NT2/D1 (cell line): ENCODE measurements at regions not wholly inside any gene's neighbourhood (a gene's known extent, or its start where the extent isn't known, plus 50 kb on each side); places are given as distances from the start of the nearest gene placed in this dataset.

Source experiments
- DNase-seq: peaks from one replicate; pipeline ENCODE4 v3.0.0-alpha.2; 2011; ENCODE audit warnings: low read depth, low spot score
- H3K27me3 ChIP-seq: 2 replicates; pipeline ENCODE4 v1.6.0; 2011; ENCODE audit warnings: mild to moderate bottlenecking; ENCODE audit not compliant: insufficient read length, insufficient read depth
- H3K36me3 ChIP-seq: 2 replicates; pipeline ENCODE4 v1.6.1; 2011; ENCODE audit warnings: mild to moderate bottlenecking, low read length, mixed read lengths; ENCODE audit not compliant: insufficient read depth, insufficient read length
- H3K4me1 ChIP-seq: 2 replicates; pipeline ENCODE4 v1.5.1; 2011; ENCODE audit not compliant: insufficient read depth, insufficient read length
- H3K4me3 ChIP-seq: 2 replicates; pipeline ENCODE4 v1.5.1; 2011; ENCODE audit warnings: low read depth; ENCODE audit not compliant: insufficient read length
- H3K9ac ChIP-seq: 2 replicates; pipeline ENCODE4 v1.6.0; 2011; ENCODE audit warnings: low read depth; ENCODE audit not compliant: insufficient read length
- H3K9me3 ChIP-seq: 2 replicates; pipeline ENCODE4 v1.5.1; 2011; ENCODE audit warnings: mild to moderate bottlenecking, low read length; ENCODE audit not compliant: insufficient read depth
- SUZ12 ChIP-seq: IDR thresholded peaks from 2 replicates; pipeline ENCODE4 v1.6.1; 2011; ENCODE audit not compliant: insufficient read length, insufficient read depth; ENCODE audit errors: extremely low read depth
- YY1 ChIP-seq: IDR thresholded peaks from 2 replicates; pipeline ENCODE4 v1.6.1; 2011; ENCODE audit not compliant: insufficient read length, insufficient read depth
- ZNF274 ChIP-seq: IDR thresholded peaks from 2 replicates; pipeline ENCODE4 v1.6.1; 2011; ENCODE audit warnings: mild to moderate bottlenecking, low read depth, low read length

DNA sequence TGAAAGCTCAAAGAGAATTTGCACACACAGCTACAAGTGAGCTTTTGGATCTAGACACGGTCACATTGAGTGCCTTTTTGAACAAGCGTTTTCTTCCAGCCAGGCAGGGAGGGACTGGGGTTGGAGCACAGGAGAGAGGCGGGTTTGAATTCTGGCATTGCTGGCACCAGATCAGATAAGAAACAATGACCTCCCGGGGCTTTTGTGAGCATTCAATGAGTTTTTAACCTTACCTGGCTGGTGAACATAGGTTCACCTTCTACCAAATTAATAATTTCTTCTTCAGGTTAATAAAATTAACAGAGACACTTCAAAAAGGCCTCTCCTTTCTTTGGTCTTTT, 312.9 kb upstream of the MSX2 start:
- Histone ChIP-seq H3K36me3 (no peaks in the 10 kb centered on the region), H3K4me1 (peaks cover 2% of the 10 kb centered on the region), H3K9me3 (peaks cover 9% of the 10 kb centered on the region; the same call in 1 of the 2 replicates), H3K4me3 (no peak overlapping the region), H3K9ac (no peak overlapping the region), H3K27me3 (no peaks in the 10 kb centered on the region)
- TF ChIP-seq YY1, result no peak
- TF ChIP-seq SUZ12, result no peak
- no peak for TF ChIP-seq ZNF274
- no peak for DNase-seq

DNA sequence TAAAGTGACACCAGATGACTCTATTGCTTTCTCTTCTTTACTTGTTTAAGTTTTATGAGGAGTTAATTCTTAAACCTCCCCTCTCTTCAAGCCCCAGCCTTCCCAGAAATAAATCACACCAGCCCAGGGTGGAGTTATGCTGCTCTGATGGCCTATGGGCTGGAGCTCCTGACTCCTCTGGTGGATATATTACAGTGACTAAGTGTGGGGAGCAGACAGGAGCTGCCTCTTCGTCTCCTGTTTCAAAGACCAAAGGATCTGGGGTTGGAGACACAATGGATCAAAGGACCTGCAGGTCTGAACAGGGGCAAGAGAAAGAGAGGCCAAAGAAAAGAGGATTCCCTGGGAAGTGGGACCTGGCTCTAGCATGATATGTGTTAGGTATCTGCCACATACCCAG, 312.0 kb upstream of the MSX2 start:
- H3K9ac ChIP-seq, result no peak overlapping the region
- TF ChIP-seq SUZ12, result no peak
- TF ChIP-seq YY1, result no peak
- TF ChIP-seq ZNF274, result no peak
- no peak for DNase-seq
- peaks cover 9% of the 10 kb centered on the region; the same call in 1 of the 2 replicates for H3K9me3 ChIP-seq
- no peaks in the 10 kb centered on the region for H3K36me3 ChIP-seq
- H3K4me3 ChIP-seq, result no peak overlapping the region
- no peaks in the 10 kb centered on the region for H3K27me3 ChIP-seq
- peaks cover 2% of the 10 kb centered on the region for H3K4me1 ChIP-seq

DNA sequence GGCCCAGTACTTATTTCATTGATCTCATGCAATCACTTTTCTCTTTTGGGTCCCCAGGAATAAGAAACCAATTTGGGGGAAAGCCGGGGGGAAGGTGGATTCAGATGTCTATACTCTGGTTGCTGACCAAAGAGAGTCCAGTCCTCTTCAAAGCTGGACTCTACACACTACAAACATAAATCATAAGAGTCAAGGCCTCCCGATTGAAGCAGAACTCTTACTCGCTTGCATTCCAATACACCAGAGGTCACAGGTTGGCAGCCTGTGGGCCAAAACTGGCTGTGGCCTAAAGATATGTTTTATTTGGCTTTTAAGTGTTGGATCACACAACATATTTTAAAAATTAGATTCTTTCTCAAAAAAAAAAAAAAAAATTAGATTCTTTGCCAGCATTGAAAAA, 311.4 kb upstream of the MSX2 start:
- TF ChIP-seq SUZ12 (no peak), YY1 (no peak)
- Histone ChIP-seq H3K9me3 (peaks cover 9% of the 10 kb centered on the region; the same call in 1 of the 2 replicates), H3K9ac (no peak overlapping the region), H3K27me3 (no peaks in the 10 kb centered on the region), H3K36me3 (no peaks in the 10 kb centered on the region), H3K4me3 (no peak overlapping the region), H3K4me1 (peaks cover 2% of the 10 kb centered on the region)
- DNase-seq, result no peak

DNA sequence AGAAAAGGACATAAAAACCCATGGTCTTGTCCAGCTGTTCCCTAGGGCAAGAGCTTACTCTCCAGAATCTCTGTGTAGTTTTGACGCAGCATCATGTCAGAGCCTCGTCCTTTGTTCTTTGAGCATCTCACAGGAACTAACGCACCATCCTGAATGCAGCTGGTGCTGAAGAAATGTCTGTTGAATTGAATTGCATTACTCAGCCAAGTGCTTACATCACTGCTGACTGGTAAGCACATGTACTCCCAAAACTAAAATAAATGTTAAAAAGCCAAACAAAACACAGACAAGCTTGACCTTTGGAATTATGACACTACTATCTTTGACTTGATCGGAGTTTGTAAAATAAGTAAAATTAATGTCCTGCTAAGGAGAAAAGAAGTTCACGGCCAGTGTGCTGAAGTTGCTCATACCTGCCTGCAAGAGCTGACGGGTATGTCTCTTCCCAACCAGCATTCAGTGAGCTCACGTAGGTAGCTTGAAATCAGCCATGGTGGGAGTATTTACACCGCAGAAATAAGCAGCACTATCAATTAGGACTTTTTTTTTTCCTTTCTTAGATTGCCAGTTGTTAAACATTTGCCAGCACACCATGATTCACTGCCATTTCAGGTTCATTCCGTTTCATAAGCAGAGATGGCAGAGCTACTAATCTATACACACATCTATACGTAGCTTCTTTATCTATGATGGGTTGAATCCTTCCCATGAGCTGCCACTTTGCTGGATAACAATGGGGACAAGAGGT, 310.6 kb upstream of the MSX2 start:
- no peak for DNase-seq
- Histone ChIP-seq H3K27me3 (no peaks in the 10 kb centered on the region), H3K9ac (no peak overlapping the region), H3K36me3 (no peaks in the 10 kb centered on the region), H3K4me3 (no peak overlapping the region), H3K9me3 (peaks cover 9% of the 10 kb centered on the region; the same call in 1 of the 2 replicates), H3K4me1 (peaks cover 2% of the 10 kb centered on the region)
- TF ChIP-seq ZNF274, result no peak
- TF ChIP-seq YY1, result no peak
- no peak for TF ChIP-seq SUZ12

DNA sequence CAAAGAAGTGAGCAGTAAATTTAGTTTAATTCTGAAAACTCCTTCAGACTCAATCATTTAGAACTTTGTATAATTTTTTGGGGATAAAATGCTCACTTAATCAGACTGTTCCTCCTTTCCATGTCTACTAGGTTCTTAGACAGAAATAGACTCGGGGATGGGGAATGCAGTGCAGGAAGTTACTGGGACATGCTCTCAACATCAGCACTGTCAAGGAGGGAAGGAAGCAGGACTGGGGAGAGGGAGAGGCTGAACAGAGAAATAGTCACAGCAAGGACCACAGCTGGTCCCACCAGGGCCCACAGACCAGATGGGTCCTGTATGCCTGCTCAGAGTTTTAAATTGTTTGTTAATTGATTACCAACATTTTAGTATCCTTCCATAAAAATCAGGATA, 310.1 kb upstream of the MSX2 start:
- TF ChIP-seq ZNF274 (no peak), YY1 (no peak), SUZ12 (no peak)
- DNase-seq, result no peak
- Histone ChIP-seq H3K9me3 (peaks cover 9% of the 10 kb centered on the region; the same call in 1 of the 2 replicates), H3K27me3 (no peaks in the 10 kb centered on the region), H3K36me3 (no peaks in the 10 kb centered on the region), H3K4me1 (peaks cover 2% of the 10 kb centered on the region), H3K4me3 (no peak overlapping the region), H3K9ac (no peak overlapping the region)

DNA sequence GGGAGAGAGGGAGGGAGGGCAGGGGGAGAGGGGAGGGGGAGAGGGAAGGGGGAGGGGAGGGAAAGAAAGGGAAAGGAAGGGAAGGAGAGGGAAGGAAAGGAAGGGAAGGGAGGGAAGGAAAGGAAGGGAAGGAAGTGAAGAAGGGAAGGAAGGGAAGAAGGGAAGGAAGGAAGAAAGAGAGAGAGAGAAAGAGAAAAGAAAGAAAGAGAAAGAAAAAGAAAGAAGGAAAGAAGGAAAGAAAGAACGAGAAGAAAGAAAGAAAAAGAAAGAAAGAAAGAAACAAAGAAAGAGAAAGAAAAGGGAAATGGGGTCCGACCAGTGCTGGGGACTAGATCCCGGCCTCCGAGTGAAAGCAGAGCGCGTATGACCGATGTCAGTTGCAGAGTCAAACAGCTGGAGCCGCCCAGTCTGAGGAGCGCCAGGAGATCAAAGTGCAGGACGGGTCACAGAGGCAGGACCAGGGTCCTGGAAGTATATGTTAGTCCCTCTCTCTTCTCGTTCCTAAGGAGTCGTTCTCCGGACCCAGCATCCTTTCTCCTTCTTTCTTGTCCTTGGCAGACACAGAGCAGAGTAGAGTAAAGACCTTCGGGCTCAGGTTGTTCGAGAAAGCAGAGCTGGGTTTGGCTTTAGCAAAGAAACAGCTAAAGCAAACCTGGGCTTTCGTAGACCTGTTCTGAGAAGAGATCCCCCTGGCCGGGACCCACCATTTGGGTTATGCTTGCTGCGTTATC, 305.4 kb upstream of the MSX2 start:
- Histone ChIP-seq H3K4me1 (no peaks in the 10 kb centered on the region), H3K27me3 (no peaks in the 10 kb centered on the region), H3K36me3 (no peaks in the 10 kb centered on the region), H3K4me3 (peak overlapping the region; percentile 34), H3K9ac (no peak overlapping the region), H3K9me3 (no peaks in the 10 kb centered on the region)
- TF ChIP-seq YY1 (no peak), SUZ12 (no peak), ZNF274 (no peak)
- DNase-seq, result no peak

DNA sequence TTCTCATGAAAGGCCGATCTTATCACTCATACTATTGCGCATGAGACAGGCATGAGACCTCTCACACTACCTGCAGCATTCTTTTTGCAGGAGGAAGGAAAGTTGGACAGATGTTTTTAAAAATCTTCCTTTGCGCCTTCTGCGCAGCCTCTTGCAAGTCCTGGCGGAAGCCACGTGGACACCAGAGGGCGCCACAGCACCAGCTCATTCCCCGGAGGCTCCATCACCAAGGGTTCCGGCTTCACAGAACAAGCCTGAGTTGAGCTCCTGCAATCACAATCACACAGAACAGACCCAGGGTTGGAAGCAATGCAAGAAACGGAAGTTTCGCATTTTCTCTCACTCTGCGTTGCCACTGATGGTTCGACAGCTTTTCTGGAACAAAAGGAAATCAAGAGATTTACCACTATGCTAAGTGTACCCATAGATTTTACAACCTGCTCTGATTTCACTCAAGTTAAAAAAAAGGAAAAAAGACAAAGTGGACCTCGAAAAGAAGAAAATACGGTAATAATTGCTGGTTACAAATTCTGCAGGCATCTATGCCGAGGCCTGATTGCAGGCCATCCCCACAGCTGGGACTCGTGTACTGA, 304.7 kb upstream of the MSX2 start:
- no peak for TF ChIP-seq SUZ12
- TF ChIP-seq YY1, result no peak
- no peak for TF ChIP-seq ZNF274
- Histone ChIP-seq H3K4me3 (peak overlapping the region; percentile 34), H3K9ac (no peak overlapping the region), H3K4me1 (no peaks in the 10 kb centered on the region), H3K9me3 (no peaks in the 10 kb centered on the region), H3K36me3 (no peaks in the 10 kb centered on the region), H3K27me3 (no peaks in the 10 kb centered on the region)
- peak; percentile 88 for DNase-seq
